ENCODE measurements at regions not wholly inside any gene's neighbourhood (a gene's known extent, or its start where the extent isn't known, plus 50 kb on each side); places are given as distances from the start of the nearest gene placed in this dataset.

DNA sequence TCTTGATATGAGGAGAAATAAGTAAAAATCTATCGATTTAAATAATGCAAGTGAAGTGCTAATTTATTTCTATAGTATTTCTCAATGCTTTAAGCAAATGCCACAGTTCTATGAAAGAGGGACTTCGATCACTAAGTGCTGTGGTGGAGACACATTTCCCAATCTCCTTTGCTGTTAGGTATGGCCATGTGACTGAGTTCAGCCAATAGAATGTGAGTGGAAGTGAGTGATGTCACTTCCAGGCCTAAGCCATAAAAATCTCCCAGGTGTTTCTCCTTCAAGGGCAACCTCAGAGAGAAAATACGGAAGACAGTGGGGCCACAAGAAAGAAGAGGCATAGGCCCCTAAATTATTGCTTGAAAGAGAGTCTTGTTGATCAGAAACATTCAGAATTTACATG lies 100.3 kb upstream of the ANKH start:
- peaks cover 0 to 5% of the 10 kb centered on the region in 2 donors for H3K27me3 Mint-ChIP-seq
- ATAC-seq (replicated peaks), result no peak
- H3K27ac Mint-ChIP-seq, result no peak overlapping the region

GRCh38 chr5:14968796-14969195 lies 97.2 kb upstream of the ANKH start:
- Mint-ChIP-seq H3K9me3 (peaks cover 0 to 2% of the 10 kb centered on the region in 2 donors), H3K36me3 (no peaks in the 10 kb centered on the region), H3K4me1 (no peaks in the 10 kb centered on the region), H3K4me3 (no peak overlapping the region), H3K27me3 (peaks cover 0 to 5% of the 10 kb centered on the region in 2 donors), H3K27ac (no peak overlapping the region)
- DNase-seq, result no peak
- no peak for ATAC-seq (replicated peaks)

More for the DNA sequence above, 100.3 kb upstream of the ANKH start:
- Mint-ChIP-seq H3K36me3 (no peaks in the 10 kb centered on the region), H3K4me3 (no peak overlapping the region), H3K9me3 (peaks cover 0 to 2% of the 10 kb centered on the region in 2 donors), H3K4me1 (no peaks in the 10 kb centered on the region)
- DNase-seq, result no peak

DNA sequence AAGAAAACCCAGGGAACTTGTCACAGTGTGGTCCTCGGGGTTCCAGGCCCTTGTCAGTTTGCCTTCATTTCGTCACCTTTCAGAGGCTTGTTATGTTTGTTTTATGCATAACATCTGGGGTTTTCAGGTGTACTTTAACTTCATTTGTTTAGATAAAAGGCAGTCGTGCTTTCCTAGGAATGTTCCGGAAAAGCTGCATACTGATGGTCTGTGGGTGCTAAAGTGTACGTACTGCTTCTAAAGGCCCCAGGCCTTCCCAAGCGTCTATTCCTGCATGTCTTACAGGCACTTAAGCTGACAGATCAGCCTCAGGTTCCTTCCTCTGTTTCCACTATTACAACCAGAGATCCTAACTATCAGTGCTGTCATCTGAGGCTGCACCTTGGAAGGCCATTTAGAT lies 95.6 kb upstream of the ANKH start:
- no peak for ATAC-seq (replicated peaks)
- no peaks in the 10 kb centered on the region for H3K36me3 Mint-ChIP-seq
- H3K27ac Mint-ChIP-seq, result no peak overlapping the region

DNA sequence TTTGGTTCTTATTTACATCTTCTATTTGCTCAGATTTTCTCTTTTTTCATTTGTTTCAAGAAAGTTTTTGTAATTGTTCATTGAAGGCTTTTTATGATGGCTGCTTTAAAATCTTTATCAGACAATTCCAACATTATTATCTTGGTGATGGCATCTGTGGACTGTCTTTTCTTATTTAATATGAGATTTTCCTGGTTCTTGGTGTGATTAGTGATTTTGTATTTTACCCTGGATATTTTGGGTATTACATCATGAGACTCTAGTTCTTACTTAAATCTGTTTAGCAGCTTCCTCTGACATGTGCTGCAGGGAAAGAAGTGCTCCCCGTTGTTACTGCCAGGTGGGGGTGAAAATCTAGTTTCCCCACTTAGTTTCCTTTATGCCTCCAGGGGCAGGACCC lies 94.2 kb upstream of the ANKH start:
- H3K27ac Mint-ChIP-seq, result no peak overlapping the region
- H3K9me3 Mint-ChIP-seq, result no peaks in the 10 kb centered on the region
- no peaks in the 10 kb centered on the region for H3K4me1 Mint-ChIP-seq
- no peak for DNase-seq
- no peak overlapping the region for H3K4me3 Mint-ChIP-seq
- ATAC-seq (replicated peaks), result no peak
- H3K36me3 Mint-ChIP-seq, result no peaks in the 10 kb centered on the region
- H3K27me3 Mint-ChIP-seq, result peaks cover 0 to 4% of the 10 kb centered on the region in 2 donors

More for the DNA sequence above, 95.6 kb upstream of the ANKH start:
- H3K4me3 Mint-ChIP-seq, result no peak overlapping the region
- H3K9me3 Mint-ChIP-seq, result peaks cover 0 to 2% of the 10 kb centered on the region in 2 donors
- H3K4me1 Mint-ChIP-seq, result no peaks in the 10 kb centered on the region
- H3K27me3 Mint-ChIP-seq, result peaks cover 0 to 4% of the 10 kb centered on the region in 2 donors
- no peak for DNase-seq

DNA sequence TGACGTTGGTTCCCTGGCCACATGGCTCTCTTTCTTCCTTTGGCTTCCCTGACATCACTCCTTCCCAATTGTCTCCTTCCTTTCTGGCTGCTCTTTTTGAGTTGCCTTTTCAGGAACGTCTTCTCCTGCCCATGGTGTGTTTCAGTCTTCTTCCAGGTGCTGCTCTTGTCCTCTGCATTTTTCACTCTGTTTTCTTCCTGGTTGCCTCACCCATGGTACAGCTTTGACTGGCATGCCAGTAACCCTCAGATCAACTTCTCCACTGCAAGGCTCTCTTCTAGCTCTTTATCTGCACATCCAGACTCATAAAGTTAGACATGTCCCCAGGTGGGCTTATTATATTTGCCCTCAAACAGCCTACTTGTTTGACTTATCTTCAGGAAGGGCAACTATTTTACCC lies 91.0 kb upstream of the ANKH start:
- Mint-ChIP-seq H3K27me3 (peaks cover 7 to 10% of the 10 kb centered on the region in 2 donors), H3K27ac (no peak overlapping the region), H3K4me3 (no peak overlapping the region), H3K9me3 (no peaks in the 10 kb centered on the region), H3K4me1 (peaks cover 0 to 2% of the 10 kb centered on the region in 2 donors), H3K36me3 (no peaks in the 10 kb centered on the region)
- ATAC-seq (replicated peaks) (no peak), DNase-seq (no peak)

- DNase-seq (no peak), ATAC-seq (replicated peaks) (no peak)
- Mint-ChIP-seq H3K27ac (no peak overlapping the region), H3K27me3 (peaks cover 10 to 12% of the 10 kb centered on the region in 2 donors), H3K4me1 (peaks cover 0 to 7% of the 10 kb centered on the region in 2 donors), H3K9me3 (no peaks in the 10 kb centered on the region), H3K4me3 (no peak overlapping the region), H3K36me3 (no peaks in the 10 kb centered on the region)
Observed at GRCh38 chr5:14960120-14960462, 88.5 kb upstream of the ANKH start.

DNA sequence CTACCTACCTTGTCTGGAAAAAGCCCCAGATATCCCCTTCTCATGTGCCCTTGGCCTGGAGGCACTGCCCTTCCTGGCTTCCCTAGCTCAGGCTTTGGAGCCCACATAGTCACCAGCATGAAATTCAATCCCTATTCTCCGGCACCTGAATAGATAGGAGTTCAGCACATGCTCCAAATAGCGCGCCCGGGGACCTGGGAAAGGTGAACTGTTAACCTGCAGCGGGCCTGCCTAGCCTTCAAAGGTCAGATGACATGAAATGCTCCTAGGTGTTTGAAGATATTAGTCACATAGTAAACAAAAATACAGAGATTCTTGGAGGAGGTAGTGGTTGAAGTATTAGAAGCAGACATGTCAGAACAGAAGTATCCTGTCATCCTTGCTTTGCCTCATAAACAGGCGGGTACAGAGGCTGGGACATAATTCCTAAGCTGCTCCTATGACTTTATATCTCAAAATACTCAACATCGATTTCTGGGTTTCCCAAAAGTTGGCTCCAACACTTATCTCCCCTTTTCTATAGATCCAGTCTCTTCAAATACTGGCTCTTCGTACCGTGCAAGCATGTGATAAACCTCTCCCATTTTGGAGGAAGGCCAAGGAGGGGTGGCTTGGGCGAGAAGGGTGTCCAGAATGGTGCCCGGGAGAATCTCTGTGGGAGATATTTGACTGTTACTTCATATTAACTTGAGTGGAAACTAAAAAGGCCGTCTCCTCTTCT lies 88.0 kb upstream of the ANKH start:
- H3K4me1 Mint-ChIP-seq, result peaks cover 0 to 7% of the 10 kb centered on the region in 2 donors
- no peak overlapping the region for H3K4me3 Mint-ChIP-seq
- no peaks in the 10 kb centered on the region for H3K9me3 Mint-ChIP-seq
- H3K27ac Mint-ChIP-seq, result no peak overlapping the region
- peaks cover 10 to 12% of the 10 kb centered on the region in 2 donors for H3K27me3 Mint-ChIP-seq
- DNase-seq (no peak), ATAC-seq (replicated peaks) (no peak)
- H3K36me3 Mint-ChIP-seq, result no peaks in the 10 kb centered on the region

DNA sequence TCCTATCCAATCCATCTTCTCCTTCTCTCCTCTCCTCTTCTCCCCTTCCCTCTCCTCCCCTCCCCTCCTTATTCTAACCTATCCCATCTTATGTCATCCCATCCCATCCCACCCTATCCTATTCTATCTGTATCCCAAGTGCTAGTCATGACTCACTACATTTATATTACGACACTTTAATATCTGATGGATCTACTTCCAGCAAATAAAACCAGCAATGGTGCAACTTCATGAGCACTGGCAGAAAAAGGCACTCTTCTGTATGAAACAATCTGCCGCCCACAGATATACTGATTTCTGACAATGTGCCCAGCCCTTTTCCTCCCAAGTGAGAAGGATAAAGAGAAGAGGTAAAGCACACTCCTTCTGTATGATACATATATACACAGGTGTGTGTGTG lies 86.6 kb upstream of the ANKH start:
- H3K4me3 Mint-ChIP-seq, result no peak overlapping the region
- H3K9me3 Mint-ChIP-seq, result no peaks in the 10 kb centered on the region
- peaks cover 14 to 17% of the 10 kb centered on the region in 2 donors for H3K27me3 Mint-ChIP-seq

GRCh38 chr5:14956423-14957046 lies 85.0 kb upstream of the ANKH start:
- peaks cover 0 to 7% of the 10 kb centered on the region in 2 donors for H3K4me1 Mint-ChIP-seq
- H3K36me3 Mint-ChIP-seq, result no peaks in the 10 kb centered on the region
- H3K27ac Mint-ChIP-seq, result no peak overlapping the region
- no peak overlapping the region for H3K4me3 Mint-ChIP-seq
- no peaks in the 10 kb centered on the region for H3K9me3 Mint-ChIP-seq
- ATAC-seq (replicated peaks) (no peak), DNase-seq (no peak)
- peaks cover 10 to 17% of the 10 kb centered on the region in 2 donors for H3K27me3 Mint-ChIP-seq

More for the DNA sequence above, 86.6 kb upstream of the ANKH start:
- Mint-ChIP-seq H3K4me1 (peaks cover 0 to 7% of the 10 kb centered on the region in 2 donors), H3K36me3 (no peaks in the 10 kb centered on the region), H3K27ac (no peak overlapping the region)
- no peak for ATAC-seq (replicated peaks)
- no peak for DNase-seq

DNA sequence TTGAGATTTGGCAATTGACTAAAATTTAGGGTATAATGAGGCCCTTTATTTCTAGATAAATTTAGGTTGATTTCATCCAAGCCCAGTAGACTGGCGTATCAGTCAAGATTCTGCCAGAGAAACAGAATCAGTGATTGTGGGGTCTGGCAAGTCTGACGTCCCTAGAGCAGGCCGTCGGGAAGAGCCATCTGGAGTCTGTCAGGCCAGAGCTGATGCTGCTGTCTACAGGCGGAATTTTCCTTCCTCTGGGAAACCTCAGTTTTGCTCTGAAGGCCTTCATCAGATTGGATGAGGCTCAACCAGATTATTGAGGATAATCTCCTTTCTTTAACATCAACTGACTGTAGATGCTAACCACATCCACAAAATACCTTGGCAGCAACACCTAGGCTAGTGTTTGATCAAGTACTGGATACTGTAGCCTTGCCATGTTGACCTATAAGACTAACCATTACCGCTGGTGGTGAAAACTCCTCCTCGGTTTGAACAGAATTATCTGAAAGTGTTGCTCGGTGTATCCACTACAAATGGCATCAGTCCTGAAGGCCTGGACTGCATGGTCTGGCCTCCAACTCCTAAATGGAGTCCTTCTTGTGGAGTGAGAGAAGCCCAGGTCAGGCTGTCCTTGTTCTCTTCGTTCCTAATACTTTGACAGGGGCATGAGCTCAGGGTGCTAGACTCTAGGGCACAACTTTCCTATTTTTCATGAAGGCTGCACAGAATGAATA lies 83.2 kb upstream of the ANKH start:
- H3K27me3 Mint-ChIP-seq, result peaks cover 10 to 17% of the 10 kb centered on the region in 2 donors
- DNase-seq (no peak), ATAC-seq (replicated peaks) (no peak)
- no peak overlapping the region for H3K4me3 Mint-ChIP-seq
- no peak overlapping the region for H3K27ac Mint-ChIP-seq
- peaks cover 0 to 7% of the 10 kb centered on the region in 2 donors for H3K4me1 Mint-ChIP-seq
- no peaks in the 10 kb centered on the region for H3K36me3 Mint-ChIP-seq
- H3K9me3 Mint-ChIP-seq, result no peaks in the 10 kb centered on the region

GRCh38 chr5:14954216-14954615 lies 82.6 kb upstream of the ANKH start:
- Mint-ChIP-seq H3K9me3 (no peaks in the 10 kb centered on the region), H3K4me1 (peaks cover 0 to 7% of the 10 kb centered on the region in 2 donors), H3K36me3 (no peaks in the 10 kb centered on the region), H3K27me3 (peaks cover 10 to 17% of the 10 kb centered on the region in 2 donors), H3K27ac (no peak overlapping the region), H3K4me3 (no peak overlapping the region)
- ATAC-seq (replicated peaks), result no peak
- no peak for DNase-seq

DNA sequence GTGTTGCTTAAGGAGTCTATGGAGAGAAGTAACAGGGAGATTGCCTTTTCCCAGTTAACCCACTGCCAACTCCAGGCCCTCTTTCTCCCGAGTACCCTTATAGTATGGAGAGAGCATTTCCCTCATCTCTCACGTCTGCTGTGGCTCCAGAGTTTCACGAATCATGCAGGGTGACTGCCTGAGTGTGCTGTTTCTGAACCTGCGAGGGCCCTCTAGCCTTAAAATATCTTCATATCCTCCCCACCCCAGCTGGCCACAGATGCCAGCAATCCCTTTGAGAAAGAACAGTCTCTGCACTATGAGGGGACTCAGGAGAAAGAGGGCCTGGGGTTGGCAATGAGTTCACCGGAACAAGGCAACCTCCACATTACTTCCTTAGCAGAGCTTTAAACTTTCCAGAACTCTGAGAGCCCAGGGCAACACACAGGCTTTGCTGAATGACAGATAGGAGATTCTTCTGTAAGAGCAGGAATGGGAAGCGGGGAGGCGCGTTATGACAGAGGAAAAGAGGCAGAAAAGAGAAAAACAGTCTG lies 81.6 kb upstream of the ANKH start:
- Mint-ChIP-seq H3K27ac (no peak overlapping the region), H3K36me3 (no peaks in the 10 kb centered on the region), H3K4me1 (peaks cover 0 to 7% of the 10 kb centered on the region in 2 donors), H3K9me3 (no peaks in the 10 kb centered on the region), H3K4me3 (no peak overlapping the region), H3K27me3 (peaks cover 8 to 15% of the 10 kb centered on the region in 2 donors)
- ATAC-seq (replicated peaks) (no peak), DNase-seq (no peak)

DNA sequence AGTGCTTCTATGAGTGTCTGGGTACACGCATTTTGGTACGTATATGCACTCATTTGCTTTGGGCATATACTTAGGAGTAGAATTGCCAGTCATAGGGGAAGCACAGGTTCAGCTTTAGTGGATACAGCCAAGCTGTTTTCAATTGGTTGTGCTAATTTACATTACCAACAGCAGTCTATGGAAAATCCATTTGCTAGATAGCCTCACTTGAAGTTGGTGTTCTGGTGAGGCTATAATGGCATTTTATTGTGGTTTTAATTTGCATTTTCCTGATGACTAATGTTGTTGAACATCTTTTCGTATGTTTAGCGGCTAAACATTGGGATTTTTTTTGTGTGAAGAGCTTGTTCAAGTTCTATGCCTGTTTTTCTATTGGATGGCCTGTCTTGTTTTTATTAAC lies 76.8 kb upstream of the ANKH start:
- H3K4me3 Mint-ChIP-seq, result no peak overlapping the region
- H3K36me3 Mint-ChIP-seq, result no peaks in the 10 kb centered on the region
- no peak for ATAC-seq (replicated peaks)

GRCh38 chr5:14946815-14947620 lies 75.4 kb upstream of the ANKH start:
- Mint-ChIP-seq H3K9me3 (no peaks in the 10 kb centered on the region), H3K27ac (no peak overlapping the region), H3K36me3 (no peaks in the 10 kb centered on the region), H3K4me1 (peaks cover 0 to 9% of the 10 kb centered on the region in 2 donors), H3K4me3 (no peak overlapping the region), H3K27me3 (peaks cover 4 to 9% of the 10 kb centered on the region in 2 donors)
- peak; percentile 12 for DNase-seq
- peak; percentile 81 to 91 for ATAC-seq (replicated peaks)

More for the DNA sequence above, 76.8 kb upstream of the ANKH start:
- peaks cover 0 to 9% of the 10 kb centered on the region in 2 donors for H3K4me1 Mint-ChIP-seq
- H3K27ac Mint-ChIP-seq, result no peak overlapping the region
- H3K27me3 Mint-ChIP-seq, result peaks cover 4 to 9% of the 10 kb centered on the region in 2 donors
- H3K9me3 Mint-ChIP-seq, result no peaks in the 10 kb centered on the region
- DNase-seq, result no peak
